Fibroblast of lung (primary cell): ENCODE measurements at regions not wholly inside any gene's neighbourhood (a gene's known extent, or its start where the extent isn't known, plus 50 kb on each side); places are given as distances from the start of the nearest gene placed in this dataset.

Source experiments
- EZH2 ChIP-seq: IDR thresholded peaks from 2 replicates; pipeline ENCODE4 v1.5.1; 2012; ENCODE audit warnings: low read length, control low read depth, mild to moderate bottlenecking; ENCODE audit errors: missing control alignments
- TF ChIP-seq, protein P1 (sequence below), 2 donors: IDR thresholded peaks in 1 of 2; conservative IDR thresholded peaks in 1 of 2; 1 replicate in 1 of 2; 2 replicates in 1 of 2; pipeline ENCODE4 v1.5.1; 2011 to 2012; ENCODE audit warnings: low read length in 2 of 2, control low read depth in 1 of 2, inconsistent platforms in 1 of 2, low read depth in 1 of 2, mild to moderate bottlenecking in 1 of 2

GRCh38 chr10:53123311-53123710, 350.7 kb upstream of the MBL2 start:
- TF ChIP-seq, protein P1, sequence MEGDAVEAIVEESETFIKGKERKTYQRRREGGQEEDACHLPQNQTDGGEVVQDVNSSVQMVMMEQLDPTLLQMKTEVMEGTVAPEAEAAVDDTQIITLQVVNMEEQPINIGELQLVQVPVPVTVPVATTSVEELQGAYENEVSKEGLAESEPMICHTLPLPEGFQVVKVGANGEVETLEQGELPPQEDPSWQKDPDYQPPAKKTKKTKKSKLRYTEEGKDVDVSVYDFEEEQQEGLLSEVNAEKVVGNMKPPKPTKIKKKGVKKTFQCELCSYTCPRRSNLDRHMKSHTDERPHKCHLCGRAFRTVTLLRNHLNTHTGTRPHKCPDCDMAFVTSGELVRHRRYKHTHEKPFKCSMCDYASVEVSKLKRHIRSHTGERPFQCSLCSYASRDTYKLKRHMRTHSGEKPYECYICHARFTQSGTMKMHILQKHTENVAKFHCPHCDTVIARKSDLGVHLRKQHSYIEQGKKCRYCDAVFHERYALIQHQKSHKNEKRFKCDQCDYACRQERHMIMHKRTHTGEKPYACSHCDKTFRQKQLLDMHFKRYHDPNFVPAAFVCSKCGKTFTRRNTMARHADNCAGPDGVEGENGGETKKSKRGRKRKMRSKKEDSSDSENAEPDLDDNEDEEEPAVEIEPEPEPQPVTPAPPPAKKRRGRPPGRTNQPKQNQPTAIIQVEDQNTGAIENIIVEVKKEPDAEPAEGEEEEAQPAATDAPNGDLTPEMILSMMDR (conservative IDR thresholded peaks at IDR 0.05 in 1 of 2, IDR thresholded peaks at IDR 0.05 in 1 of 2; ENCODE audit: low read depth in 1 of 2, low read length in 2 of 2): no peak
- no peak for TF ChIP-seq EZH2
